SK-N-MC (cell line): ENCODE measurements at regions not wholly inside any gene's neighbourhood (a gene's known extent, or its start where the extent isn't known, plus 50 kb on each side); places are given as distances from the start of the nearest gene placed in this dataset.

Source experiments
- EZH2 ChIP-seq: fragments of 200-600 bp; sonication (generic); IDR thresholded peaks from one replicate; pipeline ENCODE4 v1.6.1; 2017; ENCODE audit warnings: antibody characterized with exemption
- POLR2AphosphoS5 ChIP-seq: IDR thresholded peaks from 2 replicates; pipeline ENCODE4 v1.6.1; 2012; ENCODE audit warnings: mild to moderate bottlenecking, low read depth, low read length, borderline replicate concordance

- TF ChIP-seq POLR2AphosphoS5 (no peak), EZH2 (no peak)
Measured at GRCh38 chr18:21943456-21943855, 202.9 kb downstream of the MIB1 start.
